ENCODE measurements at regions not wholly inside any gene's neighbourhood (a gene's known extent, or its start where the extent isn't known, plus 50 kb on each side); places are given as distances from the start of the nearest gene placed in this dataset.
"Not testable (repeated sequence)": the region's sequence is repeated elsewhere in the genome, so short reads cannot be mapped to it uniquely, and the experiment has no call there.

DNA sequence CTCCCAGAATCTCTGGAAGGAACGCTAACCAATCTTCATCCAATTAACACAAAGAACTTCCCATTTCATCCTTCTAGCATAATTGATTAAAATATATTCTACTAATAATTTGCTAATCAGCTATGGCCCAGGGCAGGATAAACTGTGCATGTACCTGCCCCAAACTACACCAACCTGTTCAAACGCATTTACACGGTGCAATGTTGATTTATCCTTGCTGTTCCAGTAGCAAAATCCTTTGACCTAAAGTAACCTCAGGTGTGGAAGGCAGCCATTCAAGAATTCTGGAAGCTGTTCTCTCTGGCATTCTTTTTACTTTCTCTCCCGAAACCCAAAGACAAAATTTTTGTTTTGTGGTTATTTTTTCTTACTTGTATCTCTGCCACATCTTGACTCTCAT lies 309.4 kb downstream of the ZNF674 start:
- in situ Hi-C loops (cut with MboI; ENCODE audit: low sequenced_read_pairs) = no loop called here

GRCh38 chrX:46234775-46235174 lies 310.4 kb downstream of the ZNF674 start:
- in situ Hi-C loops (cut with MboI; ENCODE audit: low sequenced_read_pairs) = no loop called here

GRCh38 chrX:46228389-46228788 lies 316.8 kb downstream of the ZNF674 start:
- in situ Hi-C loops (cut with MboI; ENCODE audit: low sequenced_read_pairs) = no loop called here

DNA sequence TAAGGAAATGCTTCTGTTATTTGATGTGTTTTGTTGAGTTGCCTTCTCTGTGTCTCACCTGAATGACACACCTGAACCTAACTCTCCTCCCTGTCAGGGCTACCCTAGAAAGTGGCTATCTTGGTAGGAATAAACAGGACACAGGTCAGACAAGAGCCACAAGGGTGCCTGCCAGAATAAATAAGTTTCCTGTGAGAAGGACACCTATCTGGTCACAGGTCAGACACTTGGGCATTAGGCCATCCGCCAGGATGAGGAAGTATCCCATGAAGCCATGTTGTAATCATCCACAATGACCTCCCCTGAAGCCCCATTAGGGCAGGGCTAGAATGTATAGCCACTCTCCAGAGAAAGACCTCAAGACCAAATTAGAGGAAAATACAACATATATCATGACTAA lies 318.8 kb downstream of the ZNF674 start:
- in situ Hi-C loops (cut with MboI; ENCODE audit: low sequenced_read_pairs) = no loop called here

GRCh38 chrX:46223499-46223898 lies 321.7 kb downstream of the ZNF674 start:
- in situ Hi-C loops (cut with MboI; ENCODE audit: low sequenced_read_pairs) = not testable (repeated sequence)

DNA sequence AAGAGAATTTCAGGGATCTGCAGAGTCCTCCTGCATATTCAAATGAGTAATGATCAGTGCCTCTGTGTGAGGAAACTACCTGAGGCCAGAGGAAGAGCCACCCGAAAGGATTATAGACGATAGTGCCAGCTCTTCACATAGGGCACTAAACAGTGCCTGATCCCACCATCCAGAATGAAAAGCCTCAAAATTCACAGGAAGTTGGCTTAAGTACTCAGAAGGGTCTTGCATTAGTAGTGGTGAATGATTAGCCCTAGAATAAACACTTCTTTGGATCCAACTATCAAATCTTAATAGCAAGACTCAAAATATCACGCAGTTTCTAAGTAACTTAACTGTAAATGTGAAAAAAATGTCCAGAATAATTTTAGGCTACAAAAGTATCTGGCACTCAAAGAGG lies 324.4 kb downstream of the ZNF674 start:
- in situ Hi-C loops (cut with MboI; ENCODE audit: low sequenced_read_pairs) = no loop called here

DNA sequence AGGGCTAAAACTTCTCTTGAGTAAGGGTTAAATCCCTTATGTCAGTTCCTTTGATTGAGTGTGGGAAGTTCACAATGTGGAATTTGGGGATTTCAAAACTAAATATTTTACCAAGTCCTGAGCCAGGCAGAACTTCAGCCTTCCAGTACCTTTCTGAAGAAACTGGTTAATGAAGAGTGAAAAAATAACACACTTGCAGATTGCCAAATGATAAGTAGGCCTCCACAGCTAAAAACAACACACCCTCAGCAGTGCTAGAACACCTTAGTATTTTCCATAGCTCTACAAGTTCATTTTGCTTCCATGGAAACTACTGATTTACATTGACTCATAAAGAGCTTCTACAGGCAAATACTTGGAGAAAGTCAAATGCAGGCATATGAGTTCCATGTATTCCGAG lies 326.8 kb downstream of the ZNF674 start:
- in situ Hi-C loops (cut with MboI; ENCODE audit: low sequenced_read_pairs) = no loop called here

DNA sequence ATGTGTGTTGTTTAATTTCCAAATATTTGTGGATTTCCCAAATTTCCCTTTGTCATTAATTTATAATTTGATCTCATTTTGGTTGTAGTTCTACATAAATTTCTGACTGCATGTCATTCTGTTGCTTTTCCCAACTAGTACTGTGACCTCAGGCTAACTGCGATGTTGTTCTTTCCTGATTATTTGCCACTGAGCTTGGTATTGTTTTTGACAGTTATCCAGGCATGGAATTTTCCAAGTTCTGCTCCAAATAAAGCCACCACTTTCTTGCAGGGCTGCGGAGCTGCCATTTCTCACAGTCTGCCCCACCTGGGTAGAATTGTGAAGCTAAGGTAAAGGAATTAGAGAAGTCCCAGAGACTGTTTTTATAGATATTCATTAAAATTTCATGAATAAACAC lies 328.8 kb downstream of the ZNF674 start:
- in situ Hi-C loops (cut with MboI; ENCODE audit: low sequenced_read_pairs) = no loop called here

DNA sequence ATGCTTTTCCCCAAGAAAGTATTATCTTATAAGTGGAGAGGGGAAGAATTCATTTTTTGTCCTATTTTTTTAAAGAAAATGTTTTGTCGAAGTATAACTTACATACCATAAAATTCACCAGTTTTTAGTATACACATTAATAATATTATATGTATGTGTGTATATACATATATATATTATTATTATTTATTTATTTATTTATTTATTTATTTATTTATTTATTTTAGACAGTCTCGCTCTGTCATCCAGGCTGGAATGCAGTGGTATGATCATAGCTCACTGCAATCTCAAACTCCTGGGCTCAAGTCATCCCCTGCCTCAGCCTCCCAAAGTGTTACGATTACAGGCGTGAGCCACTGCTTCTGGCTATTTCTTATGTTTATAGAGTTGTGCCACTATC lies 334.1 kb downstream of the ZNF674 start:
- in situ Hi-C loops (cut with MboI; ENCODE audit: low sequenced_read_pairs) = no loop called here

DNA sequence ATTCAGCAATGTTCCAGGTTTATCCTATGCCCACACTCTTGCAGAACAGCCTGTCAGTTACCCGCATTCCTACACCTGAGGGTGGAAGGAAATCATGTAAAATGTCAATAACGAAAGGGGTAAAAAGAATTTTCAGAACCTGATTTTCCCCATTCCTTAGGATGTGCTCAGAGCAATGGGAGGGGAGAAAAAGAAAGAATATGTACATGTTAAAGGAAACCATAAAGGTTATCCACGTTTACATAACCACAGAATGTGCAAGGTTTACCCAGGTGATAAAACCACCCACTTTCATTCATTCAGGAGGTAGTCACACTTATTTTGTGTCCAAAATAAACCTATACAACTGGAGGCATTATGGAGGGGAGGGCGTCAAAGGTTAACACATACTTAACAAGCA lies 335.5 kb downstream of the ZNF674 start:
- in situ Hi-C loops (cut with MboI; ENCODE audit: low sequenced_read_pairs) = no loop called here

GRCh38 chrX:46209037-46209436 lies 336.2 kb downstream of the ZNF674 start:
- in situ Hi-C loops (cut with MboI; ENCODE audit: low sequenced_read_pairs) = no loop called here

DNA sequence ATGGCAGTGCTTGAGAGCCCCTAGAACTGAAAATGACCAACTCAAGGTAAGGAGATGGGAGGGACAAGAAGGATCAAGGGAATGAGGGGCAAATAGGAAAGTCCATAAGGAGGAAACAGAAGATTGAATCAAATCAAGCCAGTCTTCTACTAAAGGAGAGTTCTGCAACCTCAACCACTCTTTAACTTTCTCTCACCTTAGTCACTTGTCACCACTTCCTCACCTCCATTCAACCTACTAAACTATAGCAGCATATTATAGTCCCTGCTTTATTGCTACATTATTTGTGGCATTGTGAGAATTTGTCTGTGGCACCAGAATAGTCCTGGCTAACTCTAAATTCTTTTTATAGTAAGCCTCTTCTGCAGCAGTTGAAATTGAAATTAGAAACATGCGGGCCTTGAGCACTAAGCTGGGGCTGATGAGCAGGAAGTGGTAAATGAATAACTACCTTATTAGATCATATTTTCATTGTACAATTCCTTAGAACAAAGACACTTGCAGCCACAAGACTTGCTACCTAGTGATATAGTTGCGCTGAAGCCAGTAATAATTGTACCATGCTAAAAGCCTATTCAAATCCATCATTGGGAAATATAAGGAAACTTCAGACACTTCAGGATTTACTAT lies 336.9 kb downstream of the ZNF674 start:
- in situ Hi-C loops (cut with MboI; ENCODE audit: low sequenced_read_pairs) = no loop called here

DNA sequence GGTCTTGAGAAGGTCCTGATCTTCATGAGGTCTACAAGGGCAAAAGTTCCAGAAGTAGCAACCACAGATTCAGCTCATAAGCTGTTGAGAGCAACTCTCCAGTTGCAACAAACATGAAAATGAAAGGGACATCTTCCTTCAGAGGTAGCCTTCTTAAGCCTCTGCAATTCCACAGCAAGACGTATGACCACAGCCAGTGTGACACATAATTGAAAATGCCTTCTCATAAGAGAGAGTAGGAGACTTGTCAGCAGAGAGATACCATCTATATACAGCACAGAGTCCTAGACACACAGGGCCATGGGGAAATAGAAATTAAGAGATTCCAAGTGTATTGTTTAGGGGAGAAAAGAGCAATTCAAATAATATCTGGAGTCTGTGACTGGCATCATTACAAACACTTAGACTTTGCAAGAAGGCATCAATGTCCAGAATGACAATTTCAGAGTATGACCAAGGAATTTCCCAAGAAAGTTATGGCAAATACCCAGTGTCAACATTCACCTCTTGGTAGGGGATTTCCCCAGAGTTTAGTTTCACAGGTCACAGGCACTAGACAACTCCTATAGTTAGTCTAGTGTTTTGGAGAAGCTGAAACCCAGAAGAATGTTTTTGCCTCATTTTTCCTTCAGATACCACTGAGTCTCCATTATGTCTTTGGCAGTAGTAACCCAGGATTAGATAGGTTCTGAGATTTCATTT lies 340.3 kb downstream of the ZNF674 start:
- in situ Hi-C loops (cut with MboI; ENCODE audit: low sequenced_read_pairs) = no loop called here

GRCh38 chrX:46202733-46203514 lies 342.3 kb downstream of the ZNF674 start:
- in situ Hi-C loops (cut with MboI; ENCODE audit: low sequenced_read_pairs) = no loop called here

GRCh38 chrX:46200413-46200812 lies 344.8 kb downstream of the ZNF674 start:
- in situ Hi-C loops (cut with MboI; ENCODE audit: low sequenced_read_pairs) = no loop called here

DNA sequence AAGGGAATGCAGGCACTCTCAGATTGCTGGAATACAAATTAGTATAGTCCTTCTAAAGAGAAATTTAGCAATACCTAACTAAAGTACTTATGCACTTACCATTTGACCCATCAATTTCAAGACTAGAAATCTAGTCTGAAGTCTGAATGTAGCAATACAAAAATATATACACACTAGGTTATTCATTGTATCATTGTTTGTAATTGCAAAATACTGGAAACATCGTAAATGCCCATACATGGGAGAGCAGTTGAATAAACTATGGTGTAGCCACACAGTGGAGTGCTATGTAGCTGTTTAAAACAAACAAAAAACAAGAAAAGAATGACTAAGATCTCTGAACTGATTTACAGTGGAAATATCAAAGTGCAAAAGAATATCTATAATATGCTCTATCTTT lies 346.4 kb downstream of the ZNF674 start:
- in situ Hi-C loops (cut with MboI; ENCODE audit: low sequenced_read_pairs) = no loop called here

DNA sequence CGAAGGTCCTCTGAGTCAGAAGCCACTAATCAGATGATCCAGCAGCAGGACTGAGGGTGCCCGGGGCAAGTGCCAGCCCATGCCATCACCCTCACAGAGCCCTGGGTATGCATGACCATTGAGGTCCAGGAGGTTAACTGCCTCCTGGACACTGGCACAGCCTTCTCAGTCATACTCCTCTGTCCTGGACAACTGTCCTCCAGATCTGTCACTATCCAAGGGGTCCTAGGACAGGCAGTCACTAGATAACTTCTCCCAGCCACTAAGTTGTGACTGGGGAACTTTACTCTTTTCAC lies 358.5 kb downstream of the ZNF674 start:
- in situ Hi-C loops (cut with MboI; ENCODE audit: low sequenced_read_pairs) = not testable (repeated sequence)

GRCh38 chrX:46185923-46186810 lies 359.1 kb downstream of the ZNF674 start:
- in situ Hi-C loops (cut with MboI; ENCODE audit: low sequenced_read_pairs) = no loop called here

DNA sequence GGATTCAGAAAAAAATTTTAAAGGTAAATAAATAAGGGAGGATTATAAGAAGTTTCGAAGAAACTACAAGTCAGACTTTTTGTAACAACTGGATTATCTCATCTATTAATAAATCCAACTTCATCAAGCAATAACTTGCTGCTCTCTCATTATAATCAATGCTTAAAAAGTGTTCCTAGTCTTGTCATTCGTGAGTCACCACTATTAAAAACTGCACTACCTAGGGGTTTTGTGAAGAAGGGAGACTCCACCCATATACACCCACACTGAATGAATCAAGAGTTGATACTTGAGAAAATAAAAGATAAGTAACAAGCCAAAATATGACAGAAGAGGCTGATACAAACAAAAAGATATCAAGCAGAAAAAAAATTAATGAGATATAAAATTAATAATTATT lies 360.5 kb downstream of the ZNF674 start:
- in situ Hi-C loops (cut with MboI; ENCODE audit: low sequenced_read_pairs) = no loop called here

DNA sequence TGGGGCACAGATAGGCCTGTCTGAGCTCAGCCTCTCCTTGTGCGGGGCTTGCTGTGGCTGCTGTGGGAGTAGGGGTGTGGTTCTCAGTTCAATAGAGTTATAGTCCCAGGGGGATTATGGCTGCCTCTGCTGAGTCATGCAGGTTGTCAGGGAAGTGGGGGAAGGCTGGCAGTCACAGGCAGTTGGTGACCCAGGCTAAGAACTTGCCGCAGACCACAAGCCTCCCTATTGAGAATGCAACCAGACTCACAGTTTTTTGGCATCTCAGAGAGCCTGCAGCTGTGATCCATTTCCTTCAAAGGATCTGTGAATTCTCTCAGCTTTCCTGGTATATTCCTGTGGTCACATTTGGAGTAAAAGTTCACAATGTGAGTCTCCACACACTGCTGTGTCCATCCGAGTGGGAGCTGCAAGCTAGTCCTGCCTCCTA lies 364.9 kb downstream of the ZNF674 start:
- in situ Hi-C loops (cut with MboI; ENCODE audit: low sequenced_read_pairs) = no loop called here

- in situ Hi-C loops (cut with MboI; ENCODE audit: low sequenced_read_pairs) = no loop called here
Measured at GRCh38 chrX:46179748-46180147, 365.5 kb downstream of the ZNF674 start.

Measured in HL-60/S4 treated with retinoic acid at 250 ng/mL for 4 days and 3 days (cell line).